A549 (cell line): ENCODE measurements at regions not wholly inside any gene's neighbourhood (a gene's known extent, or its start where the extent isn't known, plus 50 kb on each side); places are given as distances from the start of the nearest gene placed in this dataset.

Experiments
- ATAC-seq, 2 experiments: fragments of 200-7000 bp in 1 of 2; fragments of >200 bp in 1 of 2; cut with Nextera tagmentation in 1 of 2; cut with Tn5 transposase in 1 of 2; 3 replicates each; pipeline versions ENCODE4 v1.8.0 to v1.9.1; 2018 to 2020; ENCODE audit warnings: mild to moderate bottlenecking in 1 of 2, moderate library complexity in 1 of 2
- CTCF ChIA-PET: fragments of 300-600 bp; sonication (Branson Sonifier 250); formaldehyde crosslinking; extraction: SDS; loops from one replicate; lab custom pipeline; 2021; ENCODE audit warnings: antibody characterized with exemption, inconsistent platforms; lab: Yijun Ruan, JAX
- POLR2A ChIA-PET: fragments of 350-600 bp; formaldehyde crosslinking; extraction: SDS; loops from one replicate; lab custom pipeline; 2021; ENCODE audit warnings: antibody characterized with exemption, inconsistent platforms; lab: Yijun Ruan, JAX
- DNase-seq, 2 experiments: peaks; one replicate each; pipeline versions ENCODE4 v3.0.0 to v3.0.0-alpha.2; 2011 to 2016; ENCODE audit warnings: low read depth in 1 of 2, low spot score in 1 of 2
- FAIRE-seq: peaks from 2 replicates; lab custom pipeline; 2011; peaks lifted over from hg19 to GRCh38; lab: Jason Lieb, UNC
- H3K27ac ChIP-seq, 2 experiments: fragments of >200 bp; sonication (Bioruptor Twin); formaldehyde crosslinking; 3 replicates each; pipeline ENCODE4 v1.5.1; 2016 to 2017
- H3K4me1 ChIP-seq: fragments of >200 bp; sonication (Bioruptor Twin); formaldehyde crosslinking; 3 replicates; pipeline ENCODE4 v1.6.1; 2016
- H3K4me2 ChIP-seq: fragments of >200 bp; sonication (Bioruptor Twin); formaldehyde crosslinking; 3 replicates; pipeline ENCODE4 v1.6.1; 2016
- H3K4me3 ChIP-seq: fragments of >200 bp; sonication (Bioruptor Twin); formaldehyde crosslinking; 3 replicates; pipeline ENCODE4 v1.5.1; 2016
- H3K9me3 ChIP-seq: fragments of >200 bp; sonication (Bioruptor Twin); formaldehyde crosslinking; 3 replicates; pipeline ENCODE4 v1.6.1; 2016
- BHLHE40 ChIP-seq: IDR thresholded peaks from 2 replicates; pipeline ENCODE4 v1.6.1; 2012; ENCODE audit warnings: low read depth, low read length, inconsistent platforms
- CHD4 ChIP-seq: fragments of 200-600 bp; sonication (generic); IDR thresholded peaks from 2 replicates; pipeline ENCODE4 v1.6.1; 2016; ENCODE audit warnings: antibody characterized with exemption, mild to moderate bottlenecking, borderline replicate concordance
- EHF ChIP-seq: fragments of 250-450 bp; sonication (Bioruptor Pico); IDR thresholded peaks from 2 replicates; pipeline ENCODE4 v1.5.0; 2020; ENCODE audit warnings: mild to moderate bottlenecking
- EHMT2 ChIP-seq: fragments of 200-600 bp; sonication (generic); IDR thresholded peaks from 2 replicates; pipeline ENCODE4 v1.6.1; 2016; ENCODE audit warnings: antibody characterized with exemption, low read depth, mild to moderate bottlenecking, moderate library complexity
- ESRRA ChIP-seq: fragments of 150-350 bp; IDR thresholded peaks from 2 replicates; pipeline ENCODE4 v1.6.1; 2014; ENCODE audit warnings: mild to moderate bottlenecking, low read length, borderline replicate concordance
- FOSL2 ChIP-seq, 2 experiments: fragments of 450-650 bp in 1 of 2; fragments of >200 bp in 1 of 2; sonication (Bioruptor Twin) in 1 of 2; formaldehyde crosslinking; IDR thresholded peaks; 2 replicates each; pipeline versions ENCODE4 v1.5.0 to v1.6.1; 2016 to 2020; ENCODE audit warnings: mild to moderate bottlenecking in 1 of 2, moderate library complexity in 1 of 2
- GATA3 ChIP-seq: IDR thresholded peaks from 2 replicates; pipeline ENCODE4 v1.6.1; 2012; ENCODE audit warnings: borderline replicate concordance
- HDAC2 ChIP-seq: fragments of 200-600 bp; sonication (generic); IDR thresholded peaks from 2 replicates; pipeline ENCODE4 v1.6.1; 2016
- HEYL ChIP-seq: fragments of 250-450 bp; sonication (Bioruptor Pico); IDR thresholded peaks from 2 replicates; pipeline ENCODE4 v1.8.0; 2021; ENCODE audit warnings: mild to moderate bottlenecking, moderate library complexity
- HOXB5 ChIP-seq: fragments of 250-450 bp; sonication (Bioruptor Pico); IDR thresholded peaks from 2 replicates; pipeline ENCODE4 v1.5.0; 2020; ENCODE audit warnings: mild to moderate bottlenecking, moderate library complexity
- JUNB ChIP-seq: fragments of >200 bp; sonication (Bioruptor Twin); formaldehyde crosslinking; IDR thresholded peaks from 2 replicates; pipeline ENCODE4 v1.6.1; 2016
- MAX ChIP-seq: IDR thresholded peaks from 2 replicates; pipeline ENCODE4 v1.6.1; 2012
- MAZ ChIP-seq: fragments of 150-350 bp; IDR thresholded peaks from 2 replicates; pipeline ENCODE4 v1.6.1; 2014; ENCODE audit warnings: antibody characterized with exemption, low read depth, low read length, borderline replicate concordance
- MYC ChIP-seq: IDR thresholded peaks from 2 replicates; pipeline ENCODE4 v1.6.1; 2012; ENCODE audit warnings: mild to moderate bottlenecking, inconsistent platforms, low read length, improper control_type of control experiment, borderline replicate concordance
- NFE2L2 ChIP-seq: fragments of 150-350 bp; conservative IDR thresholded peaks from 2 replicates; pipeline ENCODE4 v1.6.1; 2014; ENCODE audit warnings: low read length
- RARB ChIP-seq: fragments of 250-450 bp; sonication (Bioruptor Pico); IDR thresholded peaks from 2 replicates; pipeline ENCODE4 v1.8.0; 2021; ENCODE audit warnings: mild to moderate bottlenecking, moderate library complexity
- RCOR1 ChIP-seq: fragments of 150-350 bp; IDR thresholded peaks from 2 replicates; pipeline ENCODE4 v1.6.1; 2014; ENCODE audit warnings: antibody characterized with exemption, low read length, low read depth
- REST ChIP-seq: fragments of 200-600 bp; sonication (generic); IDR thresholded peaks from 2 replicates; pipeline ENCODE4 v1.6.1; 2016; ENCODE audit warnings: antibody characterized with exemption, mild to moderate bottlenecking, moderate library complexity
- RFX5 ChIP-seq: fragments of 450-650 bp; IDR thresholded peaks from 2 replicates; pipeline ENCODE4 v1.7.1; 2014; ENCODE audit warnings: antibody characterized with exemption, mild to moderate bottlenecking, moderate library complexity
- TFCP2L1 ChIP-seq: fragments of 250-450 bp; sonication (Bioruptor Pico); IDR thresholded peaks from 2 replicates; pipeline ENCODE4 v1.5.0; 2021; ENCODE audit warnings: mild to moderate bottlenecking
- TP53 ChIP-seq: fragments of 250-450 bp; sonication (Bioruptor Pico); IDR thresholded peaks from 2 replicates; pipeline ENCODE4 v1.5.0; 2021; ENCODE audit warnings: mild to moderate bottlenecking, moderate library complexity
- USF2 ChIP-seq: fragments of 450-650 bp; IDR thresholded peaks from 2 replicates; pipeline ENCODE4 v1.6.1; 2014; ENCODE audit warnings: antibody characterized with exemption
- ZFP36 ChIP-seq: fragments of 450-650 bp; IDR thresholded peaks from 2 replicates; pipeline ENCODE4 v1.6.1; 2014; ENCODE audit warnings: borderline replicate concordance; ENCODE audit not compliant: partially characterized antibody
- ZNF302 ChIP-seq: fragments of 250-450 bp; sonication (Bioruptor Pico); IDR thresholded peaks from 2 replicates; pipeline ENCODE4 v1.9.0; 2021; ENCODE audit warnings: inconsistent platforms, mild to moderate bottlenecking, moderate library complexity
- ZSCAN20 ChIP-seq: fragments of 250-450 bp; sonication (Bioruptor Pico); IDR thresholded peaks from 2 replicates; pipeline ENCODE4 v1.8.0; 2022; ENCODE audit warnings: mild to moderate bottlenecking, moderate library complexity
- WGBS: methylation state at CpG from one replicate; pipeline ENCODE4 v1.1.6; 2017; ENCODE audit errors: missing lambda C conversion rate; 5-methylcytosine and 5-hydroxymethylcytosine counted together
- TF ChIP-seq, protein P1 (sequence below): fragments of 250-450 bp; sonication (Bioruptor Pico); IDR thresholded peaks from 2 replicates; pipeline ENCODE4 v1.5.0; 2020; ENCODE audit warnings: low read depth, mild to moderate bottlenecking, moderate library complexity
- TF ChIP-seq, protein P2 (sequence below): fragments of 150-350 bp; IDR thresholded peaks from 2 replicates; pipeline ENCODE4 v1.6.1; 2014; ENCODE audit warnings: low read depth, mild to moderate bottlenecking, low read length

DNA sequence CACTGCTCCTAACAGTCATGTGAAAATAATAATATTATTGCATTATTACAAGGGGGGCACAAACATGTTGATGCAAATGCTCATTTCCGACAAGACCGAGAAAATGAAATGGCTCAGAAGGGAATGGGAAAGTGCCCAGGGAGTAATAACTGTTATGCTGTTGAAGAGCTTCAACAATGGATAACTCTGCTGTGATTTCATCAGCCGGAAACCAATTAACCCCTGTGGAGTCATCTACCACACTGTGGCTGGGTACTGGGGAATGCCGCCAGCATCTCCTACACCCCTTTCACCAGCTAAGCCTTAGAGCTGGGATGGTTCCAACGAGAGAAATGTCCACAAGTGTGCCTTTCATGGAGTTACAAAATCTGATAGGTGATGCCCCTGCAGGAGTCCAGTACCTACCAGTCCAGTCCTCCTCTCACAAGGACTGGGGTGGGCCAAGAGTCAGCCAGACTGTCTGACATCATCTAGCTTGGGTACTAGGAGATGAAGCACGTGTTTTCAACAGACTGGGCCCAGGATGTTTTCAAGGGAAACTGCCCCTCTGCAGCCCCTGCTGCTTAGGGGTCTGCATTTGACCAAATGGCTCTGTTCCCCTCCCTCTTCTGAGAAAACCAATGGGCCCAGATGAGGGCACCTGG is 509.3 kb upstream of the CCDC196 start:
- no peak for ATAC-seq
- no peak for DNase-seq
- Histone ChIP-seq H3K9me3 (no peaks in the 10 kb centered on the region), H3K4me2 (no peak overlapping the region), H3K4me1 (no peaks in the 10 kb centered on the region)
- WGBS: 60% methylated on average over 6 of the region's 6 CpGs
- TF ChIP-seq, protein P1, sequence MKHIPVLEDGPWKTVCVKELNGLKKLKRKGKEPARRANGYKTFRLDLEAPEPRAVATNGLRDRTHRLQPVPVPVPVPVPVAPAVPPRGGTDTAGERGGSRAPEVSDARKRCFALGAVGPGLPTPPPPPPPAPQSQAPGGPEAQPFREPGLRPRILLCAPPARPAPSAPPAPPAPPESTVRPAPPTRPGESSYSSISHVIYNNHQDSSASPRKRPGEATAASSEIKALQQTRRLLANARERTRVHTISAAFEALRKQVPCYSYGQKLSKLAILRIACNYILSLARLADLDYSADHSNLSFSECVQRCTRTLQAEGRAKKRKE (CRISPR knock-in tag): no peak
- TF ChIP-seq EHMT2: no peak
- no peak for TF ChIP-seq RFX5
- TF ChIP-seq ZSCAN20: no peak
- no peak for TF ChIP-seq TFCP2L1 (CRISPR knock-in tag)
- no peak for TF ChIP-seq MYC
- no peak for TF ChIP-seq RARB (CRISPR knock-in tag)
- no peak for TF ChIP-seq MAX
- no peak for TF ChIP-seq MAZ
- no peak for TF ChIP-seq RCOR1
- no peak for TF ChIP-seq HEYL (CRISPR knock-in tag)
- no peak for TF ChIP-seq CHD4
- no peak for TF ChIP-seq BHLHE40
- TF ChIP-seq EHF (CRISPR knock-in tag): no peak
- no peak for TF ChIP-seq USF2
- no peak for TF ChIP-seq NFE2L2
- no peak for TF ChIP-seq TP53 (CRISPR knock-in tag)
- no peak for TF ChIP-seq HDAC2
- no peak for TF ChIP-seq GATA3
- TF ChIP-seq, all 56 proteins: peak for 0
- CTCF ChIA-PET: interaction anchor here (0.9 kb wide), 1 partner anchor 10 kb away, joined by 3 read pairs; no protein-coding TSS in a partner anchor
- H3K27ac ChIP-seq: no peak overlapping the region
- H3K4me3 ChIP-seq: no peak overlapping the region
- POLR2A ChIA-PET: no interaction called here
- FAIRE-seq: no peak

- ChIA-PET CTCF (interaction anchor here (1.0 kb wide), 1 partner anchor 90 kb away, joined by 3 read pairs; no protein-coding TSS in a partner anchor), POLR2A (no interaction called here)
- DNase-seq: no peak
- no peak overlapping the region for H3K4me3 ChIP-seq
- no peaks in the 10 kb centered on the region for H3K9me3 ChIP-seq
- TF ChIP-seq FOSL2 (IDR thresholded peaks at IDR 0.05) (no peak), FOSL2 (CRISPR knock-in tag; IDR thresholded peaks at IDR 0.05) (no peak), HOXB5 (CRISPR knock-in tag) (no peak), ZNF302 (CRISPR knock-in tag) (no peak), JUNB (no peak), ZSCAN20 (no peak), MAX (no peak), REST (no peak), MAZ (no peak), ZFP36 (no peak), ESRRA (no peak), RFX5 (no peak)
- TF ChIP-seq, protein P2, sequence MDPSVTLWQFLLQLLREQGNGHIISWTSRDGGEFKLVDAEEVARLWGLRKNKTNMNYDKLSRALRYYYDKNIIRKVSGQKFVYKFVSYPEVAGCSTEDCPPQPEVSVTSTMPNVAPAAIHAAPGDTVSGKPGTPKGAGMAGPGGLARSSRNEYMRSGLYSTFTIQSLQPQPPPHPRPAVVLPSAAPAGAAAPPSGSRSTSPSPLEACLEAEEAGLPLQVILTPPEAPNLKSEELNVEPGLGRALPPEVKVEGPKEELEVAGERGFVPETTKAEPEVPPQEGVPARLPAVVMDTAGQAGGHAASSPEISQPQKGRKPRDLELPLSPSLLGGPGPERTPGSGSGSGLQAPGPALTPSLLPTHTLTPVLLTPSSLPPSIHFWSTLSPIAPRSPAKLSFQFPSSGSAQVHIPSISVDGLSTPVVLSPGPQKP: no peak
- no peak overlapping the region for H3K27ac ChIP-seq
- no peak for FAIRE-seq
- no peak overlapping the region for H3K4me2 ChIP-seq
- WGBS: 15% methylated on average over 6 of the region's 6 CpGs
- no peaks in the 10 kb centered on the region for H3K4me1 ChIP-seq
- ATAC-seq: no peak
These were observed 504.9 kb upstream of the CCDC196 start for GRCh38 chr14:65981192-65981843.
